BLaER1 treated with 17β-estradiol and CSF1 and Interleukin-3, amounts not matched to agents 10 nM and 100 nM (cell line): ENCODE measurements at regions not wholly inside any gene's neighbourhood (a gene's known extent, or its start where the extent isn't known, plus 50 kb on each side); places are given as distances from the start of the nearest gene placed in this dataset.

Source experiments
- H3K27ac ChIP-seq, 11 experiments: shearing (Covaris generic); formaldehyde crosslinking; 2 replicates each; pipeline ENCODE4 v1.8.1; 2022
- H3K27me3 ChIP-seq, 11 experiments: shearing (Covaris generic); formaldehyde crosslinking; 2 replicates each; pipeline ENCODE4 v1.8.1; 2022
- H3K36me3 ChIP-seq, 11 experiments: shearing (Covaris generic); formaldehyde crosslinking; 2 replicates each; pipeline ENCODE4 v1.8.1; 2022
- H3K4me1 ChIP-seq, 10 experiments: shearing (Covaris generic); formaldehyde crosslinking; 2 replicates each; pipeline ENCODE4 v1.8.1; 2022
- H3K4me2 ChIP-seq, 11 experiments: shearing (Covaris generic); formaldehyde crosslinking; 2 replicates each; pipeline ENCODE4 v1.8.1; 2022
- H3K4me3 ChIP-seq, 10 experiments: shearing (Covaris generic); formaldehyde crosslinking; 2 replicates each; pipeline ENCODE4 v1.8.1; 2022
- H3K9ac ChIP-seq, 11 experiments: shearing (Covaris generic); formaldehyde crosslinking; 2 replicates each; pipeline ENCODE4 v1.8.1; 2022
- H3K9me3 ChIP-seq, 11 experiments: shearing (Covaris generic); formaldehyde crosslinking; replicated peaks in 1 of 11; 2 replicates each; pipeline ENCODE4 v1.8.1; 2022
- H4K20me1 ChIP-seq, 11 experiments: shearing (Covaris generic); formaldehyde crosslinking; 2 replicates each; pipeline ENCODE4 v1.8.1; 2022
- Cebpa-rat ChIP-seq, 11 experiments: shearing (Covaris generic); IDR thresholded peaks; 2 replicates each; pipeline ENCODE4 v1.8.1; 2022

GRCh38 chr5:1668141-1668721, 131.4 kb downstream of the MRPL36 start:
- peaks cover 0 to 25% (median 0%) of the 10 kb centered on the region in 11 experiments; a peak in 7 of 22 replicates for H4K20me1 ChIP-seq
- peak overlapping the region in 2 of 11 experiments; percentile 57 to 59; a peak in 1 of 22 replicates for H3K9ac ChIP-seq
- peaks cover 47 to 57% (median 53%) of the 10 kb centered on the region in 11 experiments for H3K27me3 ChIP-seq
- peaks cover 14 to 34% (median 19%) of the 10 kb centered on the region in 10 experiments; a peak in 19 of 20 replicates for H3K4me1 ChIP-seq
- H3K9me3 ChIP-seq: peaks cover 0 to 9% (median 0%) of the 10 kb centered on the region in 11 experiments; a peak in 4 of 22 replicates
- no peak overlapping the region for H3K27ac ChIP-seq
- TF ChIP-seq Cebpa-rat (IDR thresholded peaks at IDR 0.05): no peak
- peak overlapping the region in 10 of 11 experiments; percentile 64 to 89 (median 84); a peak in 17 of 22 replicates for H3K4me2 ChIP-seq
- peak overlapping the region in 1 of 10 experiments; percentile 55; a peak in 2 of 20 replicates for H3K4me3 ChIP-seq
- no peaks in the 10 kb centered on the region for H3K36me3 ChIP-seq

- Histone ChIP-seq H3K9me3 (peaks cover 0 to 9% (median 0%) of the 10 kb centered on the region in 11 experiments; a peak in 4 of 22 replicates), H3K4me3 (peak overlapping the region in 8 of 10 experiments; percentile 32 to 64 (median 48); a peak in 14 of 20 replicates), H3K9ac (peak overlapping the region in 5 of 11 experiments; percentile 38 to 59 (median 41); a peak in 5 of 22 replicates), H3K27ac (no peak overlapping the region), H3K36me3 (no peaks in the 10 kb centered on the region), H3K4me2 (peak overlapping the region; percentile 64 to 89 (median 85)), H3K27me3 (peaks cover 47 to 57% (median 53%) of the 10 kb centered on the region in 11 experiments), H4K20me1 (peaks cover 0 to 25% (median 0%) of the 10 kb centered on the region in 11 experiments; a peak in 7 of 22 replicates), H3K4me1 (peaks cover 14 to 34% (median 19%) of the 10 kb centered on the region in 10 experiments; a peak in 19 of 20 replicates)
- TF ChIP-seq Cebpa-rat (IDR thresholded peaks at IDR 0.05): no peak
Measured at GRCh38 chr5:1667648-1668140, 131.9 kb downstream of the MRPL36 start.

GRCh38 chr5:1666812-1667588, 132.6 kb downstream of the MRPL36 start:
- peaks cover 0 to 9% (median 0%) of the 10 kb centered on the region in 11 experiments; a peak in 4 of 22 replicates for H3K9me3 ChIP-seq
- peaks cover 14 to 34% (median 19%) of the 10 kb centered on the region in 10 experiments; a peak in 19 of 20 replicates for H3K4me1 ChIP-seq
- H3K4me3 ChIP-seq: peak overlapping the region; percentile 18 to 64 (median 45); a peak in 16 of 20 replicates
- TF ChIP-seq Cebpa-rat (IDR thresholded peaks at IDR 0.05): no peak
- no peak overlapping the region for H3K27ac ChIP-seq
- H3K4me2 ChIP-seq: peak overlapping the region; percentile 76 to 93 (median 88)
- peaks cover 47 to 57% (median 53%) of the 10 kb centered on the region in 11 experiments for H3K27me3 ChIP-seq
- H3K9ac ChIP-seq: peak overlapping the region in 10 of 11 experiments; percentile 21 to 72 (median 45); a peak in 11 of 22 replicates
- H3K36me3 ChIP-seq: no peaks in the 10 kb centered on the region
- peaks cover 0 to 25% (median 0%) of the 10 kb centered on the region in 11 experiments; a peak in 8 of 22 replicates for H4K20me1 ChIP-seq

GRCh38 chr5:1666221-1666620, 133.4 kb downstream of the MRPL36 start:
- Histone ChIP-seq H3K4me2 (peak overlapping the region in 10 of 11 experiments; percentile 76 to 93 (median 88); a peak in 17 of 22 replicates), H3K27ac (no peak overlapping the region), H4K20me1 (peaks cover 0 to 28% (median 0%) of the 10 kb centered on the region in 11 experiments; a peak in 8 of 22 replicates), H3K4me3 (no peak overlapping the region), H3K9ac (no peak overlapping the region; a peak in 1 of 22 replicates), H3K9me3 (peaks cover 0 to 9% (median 0%) of the 10 kb centered on the region in 11 experiments; a peak in 4 of 22 replicates), H3K27me3 (peaks cover 47 to 57% (median 53%) of the 10 kb centered on the region in 11 experiments), H3K36me3 (no peaks in the 10 kb centered on the region), H3K4me1 (peaks cover 14 to 34% (median 24%) of the 10 kb centered on the region in 10 experiments; a peak in 19 of 20 replicates)
- TF ChIP-seq Cebpa-rat (IDR thresholded peaks at IDR 0.05): no peak

GRCh38 chr5:1665803-1666202, 133.8 kb downstream of the MRPL36 start:
- TF ChIP-seq Cebpa-rat (IDR thresholded peaks at IDR 0.05): no peak
- Histone ChIP-seq H4K20me1 (peaks cover 0 to 30% (median 0%) of the 10 kb centered on the region in 11 experiments; a peak in 8 of 22 replicates), H3K27me3 (peaks cover 47 to 57% (median 53%) of the 10 kb centered on the region in 11 experiments), H3K27ac (no peak overlapping the region), H3K4me2 (no peak overlapping the region; a peak in 1 of 22 replicates), H3K9ac (no peak overlapping the region), H3K4me1 (peaks cover 14 to 32% (median 24%) of the 10 kb centered on the region in 10 experiments; a peak in 19 of 20 replicates), H3K36me3 (no peaks in the 10 kb centered on the region), H3K9me3 (peaks cover 0 to 9% (median 0%) of the 10 kb centered on the region in 11 experiments; a peak in 4 of 22 replicates), H3K4me3 (no peak overlapping the region)

GRCh38 chr5:1665231-1665630, 134.4 kb downstream of the MRPL36 start:
- no peak for TF ChIP-seq Cebpa-rat (IDR thresholded peaks at IDR 0.05)

GRCh38 chr5:1663186-1663585, 136.5 kb downstream of the MRPL36 start:
- H3K9ac ChIP-seq: no peak overlapping the region
- H3K27me3 ChIP-seq: peaks cover 33 to 51% (median 36%) of the 10 kb centered on the region in 11 experiments
- no peak for TF ChIP-seq Cebpa-rat (IDR thresholded peaks at IDR 0.05)
- H3K4me1 ChIP-seq: peaks cover 6 to 27% (median 18%) of the 10 kb centered on the region in 10 experiments; a peak in 19 of 20 replicates
- H3K4me3 ChIP-seq: no peak overlapping the region
- H3K36me3 ChIP-seq: no peaks in the 10 kb centered on the region
- no peak overlapping the region for H3K27ac ChIP-seq
- no peaks in the 10 kb centered on the region for H3K9me3 ChIP-seq
- H3K4me2 ChIP-seq: no peak overlapping the region
- peaks cover 0 to 25% (median 0%) of the 10 kb centered on the region in 11 experiments; a peak in 8 of 22 replicates for H4K20me1 ChIP-seq

More at GRCh38 chr5:1665231-1665630, 134.4 kb downstream of the MRPL36 start:
- Histone ChIP-seq H3K27ac (no peak overlapping the region), H4K20me1 (peaks cover 0 to 30% (median 0%) of the 10 kb centered on the region in 11 experiments; a peak in 8 of 22 replicates), H3K4me2 (no peak overlapping the region), H3K27me3 (peaks cover 47 to 57% (median 53%) of the 10 kb centered on the region in 11 experiments), H3K9ac (no peak overlapping the region), H3K36me3 (no peaks in the 10 kb centered on the region), H3K4me1 (peaks cover 14 to 29% (median 23%) of the 10 kb centered on the region in 10 experiments; a peak in 19 of 20 replicates), H3K9me3 (peaks cover 0 to 9% (median 0%) of the 10 kb centered on the region in 11 experiments; a peak in 4 of 22 replicates), H3K4me3 (no peak overlapping the region)

GRCh38 chr5:1662559-1663085, 137.0 kb downstream of the MRPL36 start:
- H3K9me3 ChIP-seq: no peaks in the 10 kb centered on the region
- TF ChIP-seq Cebpa-rat (IDR thresholded peaks at IDR 0.05): no peak
- H4K20me1 ChIP-seq: peaks cover 0 to 19% (median 0%) of the 10 kb centered on the region in 11 experiments; a peak in 6 of 22 replicates
- H3K27ac ChIP-seq: no peak overlapping the region
- H3K4me1 ChIP-seq: peaks cover 6 to 22% (median 12%) of the 10 kb centered on the region in 10 experiments; a peak in 19 of 20 replicates
- H3K9ac ChIP-seq: no peak overlapping the region
- peaks cover 27 to 45% (median 31%) of the 10 kb centered on the region in 11 experiments for H3K27me3 ChIP-seq
- H3K4me3 ChIP-seq: no peak overlapping the region
- no peak overlapping the region for H3K4me2 ChIP-seq
- no peaks in the 10 kb centered on the region for H3K36me3 ChIP-seq
